Duodenal mucosa (tissue), 2 donors: ENCODE measurements at regions not wholly inside any gene's neighbourhood (a gene's known extent, or its start where the extent isn't known, plus 50 kb on each side); places are given as distances from the start of the nearest gene placed in this dataset.

ENCODE experiments used
- H3K27ac ChIP-seq: one replicate; pipeline ENCODE4 v1.7.0; 2013; ENCODE audit warnings: low read depth, low read length
- H3K27me3 ChIP-seq, 2 donors: one replicate each; pipeline ENCODE4 v1.7.0; 2013; ENCODE audit warnings: low read length in 2 of 2, control low read depth in 1 of 2; ENCODE audit not compliant: insufficient read depth in 2 of 2, control insufficient read depth in 1 of 2
- H3K36me3 ChIP-seq, 2 donors: one replicate each; pipeline ENCODE4 v1.7.0; 2013; ENCODE audit warnings: low read length in 2 of 2, control low read depth in 1 of 2; ENCODE audit not compliant: insufficient read depth in 2 of 2, control insufficient read depth in 1 of 2
- H3K4me1 ChIP-seq, 2 donors: one replicate each; pipeline ENCODE4 v1.7.0; 2013; ENCODE audit warnings: low read length in 2 of 2, control low read depth in 1 of 2; ENCODE audit not compliant: insufficient read depth in 2 of 2, control insufficient read depth in 1 of 2
- H3K4me3 ChIP-seq, 2 donors: one replicate each; pipeline ENCODE4 v1.7.0; 2013; ENCODE audit warnings: low read length in 2 of 2, low read depth in 1 of 2
- H3K9ac ChIP-seq, 2 donors: one replicate each; pipeline ENCODE4 v1.7.0; 2013; ENCODE audit warnings: low read length in 2 of 2, low read depth in 1 of 2
- H3K9me3 ChIP-seq, 2 donors: one replicate each; pipeline ENCODE4 v1.7.0; 2013; ENCODE audit warnings: low read length in 2 of 2, control low read depth in 1 of 2; ENCODE audit not compliant: control insufficient read depth in 1 of 2

GRCh38 chr2:217386041-217386440 lies 526.2 kb upstream of the TNP1 start:
- Histone ChIP-seq H3K4me3 (no peak overlapping the region), H3K27me3 (no peaks in the 10 kb centered on the region), H3K9me3 (peaks cover 0 to 4% of the 10 kb centered on the region in 2 donors), H3K27ac (no peak overlapping the region), H3K4me1 (no peaks in the 10 kb centered on the region), H3K36me3 (no peaks in the 10 kb centered on the region), H3K9ac (no peak overlapping the region)

- no peaks in the 10 kb centered on the region for H3K27me3 ChIP-seq
- H3K27ac ChIP-seq, result no peak overlapping the region
- H3K9ac ChIP-seq, result no peak overlapping the region
- no peaks in the 10 kb centered on the region for H3K9me3 ChIP-seq
- no peaks in the 10 kb centered on the region for H3K4me1 ChIP-seq
- H3K36me3 ChIP-seq, result no peaks in the 10 kb centered on the region
- H3K4me3 ChIP-seq, result no peak overlapping the region
Measured at GRCh38 chr2:217383620-217384019, 523.8 kb upstream of the TNP1 start.

- Histone ChIP-seq H3K36me3 (no peaks in the 10 kb centered on the region), H3K4me1 (no peaks in the 10 kb centered on the region), H3K9me3 (no peaks in the 10 kb centered on the region), H3K9ac (no peak overlapping the region), H3K4me3 (no peak overlapping the region), H3K27ac (no peak overlapping the region), H3K27me3 (no peaks in the 10 kb centered on the region)
Measured at GRCh38 chr2:217382794-217383193, 522.9 kb upstream of the TNP1 start.

DNA sequence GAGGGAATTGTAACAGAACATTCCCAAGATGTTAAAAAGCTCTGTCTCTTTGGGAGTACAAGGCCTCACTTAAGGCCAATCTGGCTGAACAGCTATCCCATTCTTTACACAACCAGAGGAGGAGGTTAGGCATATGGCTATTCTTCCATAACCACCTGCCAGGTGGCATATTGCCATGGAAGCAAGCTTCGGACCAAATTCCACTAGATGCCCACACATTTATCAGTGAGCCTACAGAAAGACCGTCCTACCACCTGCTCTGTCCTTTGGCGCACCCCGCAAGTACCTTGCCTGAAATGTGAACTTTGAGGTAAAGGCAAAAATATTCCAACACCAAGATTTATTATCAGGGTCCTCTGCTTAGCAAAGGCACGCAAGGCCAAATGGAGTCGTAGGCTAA lies 519.9 kb upstream of the TNP1 start:
- H3K4me3 ChIP-seq, result no peak overlapping the region
- no peaks in the 10 kb centered on the region for H3K27me3 ChIP-seq
- H3K9ac ChIP-seq, result no peak overlapping the region
- no peaks in the 10 kb centered on the region for H3K9me3 ChIP-seq
- no peaks in the 10 kb centered on the region for H3K36me3 ChIP-seq
- no peaks in the 10 kb centered on the region for H3K4me1 ChIP-seq
- no peak overlapping the region for H3K27ac ChIP-seq

DNA sequence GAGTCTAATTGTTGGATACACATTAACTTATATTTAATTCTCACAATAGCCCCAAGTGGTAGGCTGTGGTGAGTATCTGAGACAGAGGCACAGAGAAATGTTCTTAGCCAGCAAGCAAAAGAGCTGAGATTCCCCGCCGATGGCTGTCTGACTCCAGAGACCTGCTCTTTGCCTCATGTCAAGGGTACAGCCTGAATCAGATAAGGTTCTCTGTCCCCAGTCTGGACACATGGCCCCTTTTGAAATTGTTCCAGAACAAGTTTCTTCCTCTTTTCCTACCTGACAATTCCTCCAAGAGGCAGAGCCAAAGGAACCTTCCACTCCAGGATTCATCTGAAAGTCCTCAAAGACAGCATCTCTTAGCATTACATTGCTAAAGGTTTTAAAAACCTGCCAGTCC lies 512.9 kb upstream of the TNP1 start:
- H3K4me3 ChIP-seq, result no peak overlapping the region
- H3K27ac ChIP-seq, result no peak overlapping the region
- H3K36me3 ChIP-seq, result no peaks in the 10 kb centered on the region
- H3K4me1 ChIP-seq, result no peaks in the 10 kb centered on the region
- no peaks in the 10 kb centered on the region for H3K27me3 ChIP-seq
- H3K9ac ChIP-seq, result no peak overlapping the region
- H3K9me3 ChIP-seq, result no peaks in the 10 kb centered on the region

GRCh38 chr2:217371781-217372213 lies 511.9 kb upstream of the TNP1 start:
- Histone ChIP-seq H3K4me1 (no peaks in the 10 kb centered on the region), H3K36me3 (no peaks in the 10 kb centered on the region), H3K9me3 (no peaks in the 10 kb centered on the region), H3K27ac (no peak overlapping the region), H3K27me3 (no peaks in the 10 kb centered on the region), H3K4me3 (no peak overlapping the region), H3K9ac (no peak overlapping the region)

DNA sequence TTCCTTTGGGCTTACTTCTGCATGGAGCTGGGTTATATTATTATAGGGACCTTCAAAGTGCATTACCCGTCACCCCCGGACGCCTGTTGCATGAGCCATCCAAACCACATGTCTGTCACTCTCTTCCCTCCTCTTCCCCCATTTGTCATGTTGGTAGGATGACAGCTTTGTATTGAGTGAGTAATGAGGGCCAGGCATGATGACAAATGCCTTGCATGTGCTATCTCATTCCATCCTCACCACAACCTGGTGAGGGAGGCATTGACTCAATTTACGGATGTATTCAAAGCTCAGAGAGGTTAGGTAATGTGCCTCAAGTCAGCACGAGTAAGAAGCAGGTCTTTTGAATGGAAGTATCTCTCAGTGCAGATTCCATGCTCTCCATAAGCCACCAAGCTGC lies 510.5 kb upstream of the TNP1 start:
- Histone ChIP-seq H3K4me1 (no peaks in the 10 kb centered on the region), H3K9me3 (no peaks in the 10 kb centered on the region), H3K9ac (no peak overlapping the region), H3K27me3 (no peaks in the 10 kb centered on the region), H3K36me3 (no peaks in the 10 kb centered on the region), H3K27ac (no peak overlapping the region), H3K4me3 (no peak overlapping the region)

- Histone ChIP-seq H3K4me1 (no peaks in the 10 kb centered on the region), H3K9ac (no peak overlapping the region), H3K4me3 (no peak overlapping the region), H3K36me3 (no peaks in the 10 kb centered on the region), H3K9me3 (no peaks in the 10 kb centered on the region), H3K27me3 (no peaks in the 10 kb centered on the region), H3K27ac (no peak overlapping the region)
Measured at GRCh38 chr2:217367464-217367863, 507.6 kb upstream of the TNP1 start.

GRCh38 chr2:217366966-217367365 lies 507.1 kb upstream of the TNP1 start:
- no peak overlapping the region for H3K27ac ChIP-seq
- H3K36me3 ChIP-seq, result no peaks in the 10 kb centered on the region
- no peaks in the 10 kb centered on the region for H3K4me1 ChIP-seq
- no peak overlapping the region for H3K4me3 ChIP-seq
- no peaks in the 10 kb centered on the region for H3K27me3 ChIP-seq
- H3K9ac ChIP-seq, result no peak overlapping the region
- H3K9me3 ChIP-seq, result no peaks in the 10 kb centered on the region

DNA sequence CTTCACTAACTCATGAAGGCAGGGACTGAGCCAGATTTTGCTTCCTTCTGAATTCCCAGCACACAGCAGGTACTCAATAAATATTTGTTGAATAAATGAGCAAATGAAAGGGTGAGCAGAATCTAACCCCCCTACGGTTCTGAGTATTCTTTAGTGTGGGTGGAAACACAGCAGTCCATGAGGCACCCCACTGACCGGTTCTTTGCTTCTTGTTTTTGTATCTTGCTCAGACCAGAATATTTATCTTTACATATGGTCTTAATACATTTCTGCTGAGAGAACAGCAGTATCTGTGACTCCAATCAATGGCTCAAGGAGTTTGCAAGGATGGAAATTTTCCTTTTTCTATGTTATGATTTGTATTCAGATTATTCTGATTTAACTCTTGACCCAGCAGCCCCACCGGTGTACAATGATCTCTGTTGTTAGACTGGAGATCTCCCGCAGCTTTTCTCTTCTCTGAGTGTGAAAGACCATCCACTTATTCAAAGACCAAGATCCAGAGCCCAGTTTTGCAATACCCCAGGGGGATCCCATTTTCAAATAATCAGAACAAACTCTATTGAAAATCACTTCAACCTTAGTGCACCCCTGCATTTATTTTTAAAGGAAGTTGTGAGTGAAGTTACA lies 506.5 kb upstream of the TNP1 start:
- no peak overlapping the region for H3K27ac ChIP-seq
- no peaks in the 10 kb centered on the region for H3K9me3 ChIP-seq
- no peak overlapping the region for H3K4me3 ChIP-seq
- no peaks in the 10 kb centered on the region for H3K4me1 ChIP-seq
- no peak overlapping the region for H3K9ac ChIP-seq
- no peaks in the 10 kb centered on the region for H3K36me3 ChIP-seq
- H3K27me3 ChIP-seq, result no peaks in the 10 kb centered on the region

DNA sequence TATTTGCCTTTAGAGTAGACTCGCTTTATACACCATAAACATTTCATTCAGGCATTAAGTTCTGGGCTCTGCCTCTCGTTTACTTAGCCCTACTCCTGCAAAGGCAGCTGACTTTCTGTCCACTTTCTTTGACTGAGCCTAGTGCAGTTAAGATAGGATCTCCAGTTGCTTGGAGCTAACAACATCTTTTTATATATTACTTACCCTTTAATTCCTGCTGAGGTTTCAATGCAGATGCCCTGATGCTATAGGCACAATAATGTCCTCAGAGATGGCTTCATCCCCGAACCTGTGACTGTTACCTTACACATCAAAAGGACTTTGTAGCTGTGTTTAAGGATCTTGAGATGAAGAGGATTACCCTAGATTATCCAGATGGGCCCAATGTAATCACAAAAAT lies 505.8 kb upstream of the TNP1 start:
- Histone ChIP-seq H3K9ac (no peak overlapping the region), H3K27ac (no peak overlapping the region), H3K9me3 (no peaks in the 10 kb centered on the region), H3K4me3 (no peak overlapping the region), H3K27me3 (no peaks in the 10 kb centered on the region), H3K4me1 (no peaks in the 10 kb centered on the region), H3K36me3 (no peaks in the 10 kb centered on the region)
